ENCODE measurements at regions not wholly inside any gene's neighbourhood (a gene's known extent, or its start where the extent isn't known, plus 50 kb on each side); places are given as distances from the start of the nearest gene placed in this dataset.

DNA sequence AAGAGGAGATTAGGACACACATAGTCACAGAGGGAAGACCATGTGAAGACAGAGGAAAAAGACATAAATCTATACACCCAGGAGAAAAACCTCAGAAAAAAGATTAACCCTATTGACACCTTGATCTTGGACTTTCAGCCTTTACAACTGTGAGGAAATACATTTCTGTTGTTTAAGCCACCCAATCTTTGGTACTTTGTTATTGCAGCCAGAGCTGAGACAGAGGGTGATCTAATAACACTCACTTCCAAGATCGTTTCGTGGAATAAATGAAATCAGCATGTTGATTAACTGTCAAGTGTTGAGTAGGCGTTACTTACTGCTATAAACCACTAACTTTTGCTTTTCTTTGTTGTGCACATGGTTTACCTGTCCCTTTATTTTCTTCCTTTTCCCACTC, 361.2 kb upstream of the RIOK2 start:
- H3K4me3 ChIP-seq (ENCODE audit: low read depth in 1 of 3, low read length in 3 of 3) = no peak overlapping the region
- TF ChIP-seq NR2F2 (IDR thresholded peaks at IDR 0.05) (no peak), GABPA (IDR thresholded peaks at IDR 0.05 in 1 of 2, conservative IDR thresholded peaks at IDR 0.05 in 1 of 2) (no peak)
- TF ChIP-seq, protein P1, sequence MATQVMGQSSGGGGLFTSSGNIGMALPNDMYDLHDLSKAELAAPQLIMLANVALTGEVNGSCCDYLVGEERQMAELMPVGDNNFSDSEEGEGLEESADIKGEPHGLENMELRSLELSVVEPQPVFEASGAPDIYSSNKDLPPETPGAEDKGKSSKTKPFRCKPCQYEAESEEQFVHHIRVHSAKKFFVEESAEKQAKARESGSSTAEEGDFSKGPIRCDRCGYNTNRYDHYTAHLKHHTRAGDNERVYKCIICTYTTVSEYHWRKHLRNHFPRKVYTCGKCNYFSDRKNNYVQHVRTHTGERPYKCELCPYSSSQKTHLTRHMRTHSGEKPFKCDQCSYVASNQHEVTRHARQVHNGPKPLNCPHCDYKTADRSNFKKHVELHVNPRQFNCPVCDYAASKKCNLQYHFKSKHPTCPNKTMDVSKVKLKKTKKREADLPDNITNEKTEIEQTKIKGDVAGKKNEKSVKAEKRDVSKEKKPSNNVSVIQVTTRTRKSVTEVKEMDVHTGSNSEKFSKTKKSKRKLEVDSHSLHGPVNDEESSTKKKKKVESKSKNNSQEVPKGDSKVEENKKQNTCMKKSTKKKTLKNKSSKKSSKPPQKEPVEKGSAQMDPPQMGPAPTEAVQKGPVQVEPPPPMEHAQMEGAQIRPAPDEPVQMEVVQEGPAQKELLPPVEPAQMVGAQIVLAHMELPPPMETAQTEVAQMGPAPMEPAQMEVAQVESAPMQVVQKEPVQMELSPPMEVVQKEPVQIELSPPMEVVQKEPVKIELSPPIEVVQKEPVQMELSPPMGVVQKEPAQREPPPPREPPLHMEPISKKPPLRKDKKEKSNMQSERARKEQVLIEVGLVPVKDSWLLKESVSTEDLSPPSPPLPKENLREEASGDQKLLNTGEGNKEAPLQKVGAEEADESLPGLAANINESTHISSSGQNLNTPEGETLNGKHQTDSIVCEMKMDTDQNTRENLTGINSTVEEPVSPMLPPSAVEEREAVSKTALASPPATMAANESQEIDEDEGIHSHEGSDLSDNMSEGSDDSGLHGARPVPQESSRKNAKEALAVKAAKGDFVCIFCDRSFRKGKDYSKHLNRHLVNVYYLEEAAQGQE (IDR thresholded peaks at IDR 0.05) = no peak
- TF ChIP-seq, protein P2, sequence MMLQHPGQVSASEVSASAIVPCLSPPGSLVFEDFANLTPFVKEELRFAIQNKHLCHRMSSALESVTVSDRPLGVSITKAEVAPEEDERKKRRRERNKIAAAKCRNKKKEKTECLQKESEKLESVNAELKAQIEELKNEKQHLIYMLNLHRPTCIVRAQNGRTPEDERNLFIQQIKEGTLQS (IDR thresholded peaks at IDR 0.05) = no peak
- no peak overlapping the region for H3K27ac ChIP-seq (ENCODE audit: low read depth in 1 of 2, low read length in 2 of 2)
- no peaks in the 10 kb centered on the region for H3K36me3 ChIP-seq (ENCODE audit: control insufficient read depth in 4 of 4, insufficient read depth in 3 of 4, low read depth in 1 of 4, low read length in 3 of 4)
- 69% methylated on average over 3 of the region's 3 CpGs for WGBS
- H3K4me1 ChIP-seq (ENCODE audit: control insufficient read depth in 4 of 4, insufficient read depth in 4 of 4, low read length in 3 of 4) = no peaks in the 10 kb centered on the region
- DNase-seq (ENCODE audit: low spot score) = no peak
- no peaks in the 10 kb centered on the region for H3K27me3 ChIP-seq (ENCODE audit: control insufficient read depth in 4 of 4, insufficient read depth in 4 of 4, low read length in 3 of 4)
- no peak overlapping the region for H3K9ac ChIP-seq (ENCODE audit: low read depth in 1 of 2, low read length in 2 of 2)
- no peaks in the 10 kb centered on the region for H3K9me3 ChIP-seq (ENCODE audit: control insufficient read depth in 4 of 4, low read length in 3 of 4)

DNA sequence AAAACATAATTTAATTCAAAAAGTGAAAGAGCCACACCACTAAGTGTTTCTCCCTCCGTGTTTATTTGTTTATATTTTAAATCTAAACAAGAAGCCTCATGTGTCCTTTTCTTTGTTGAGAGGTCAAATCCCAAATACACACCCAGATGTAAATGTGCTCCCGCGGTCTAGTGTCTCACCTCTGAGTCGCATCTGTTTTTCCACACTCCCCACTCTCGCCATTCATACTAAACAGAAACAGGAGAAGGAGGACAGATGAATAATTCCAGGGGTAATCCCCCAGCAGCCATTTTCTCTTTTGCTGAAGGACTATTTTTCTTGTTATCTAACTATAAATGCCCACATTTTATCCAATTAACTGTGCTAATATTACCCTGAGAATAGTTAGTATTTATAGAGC, 361.6 kb upstream of the RIOK2 start:
- H3K9ac ChIP-seq (ENCODE audit: low read depth in 1 of 2, low read length in 2 of 2) = no peak overlapping the region
- H3K36me3 ChIP-seq (ENCODE audit: control insufficient read depth in 4 of 4, insufficient read depth in 3 of 4, low read depth in 1 of 4, low read length in 3 of 4) = no peaks in the 10 kb centered on the region
- DNase-seq (ENCODE audit: low spot score) = no peak
- H3K4me1 ChIP-seq (ENCODE audit: control insufficient read depth in 4 of 4, insufficient read depth in 4 of 4, low read length in 3 of 4) = no peaks in the 10 kb centered on the region
- no peaks in the 10 kb centered on the region for H3K9me3 ChIP-seq (ENCODE audit: control insufficient read depth in 4 of 4, low read length in 3 of 4)
- no peak overlapping the region for H3K4me3 ChIP-seq (ENCODE audit: low read depth in 1 of 3, low read length in 3 of 3)
- TF ChIP-seq GABPA (IDR thresholded peaks at IDR 0.05 in 1 of 2, conservative IDR thresholded peaks at IDR 0.05 in 1 of 2) (no peak), EGR1 (IDR thresholded peaks at IDR 0.05; ENCODE audit: low read depth in 2 of 2) (no peak), HNF4G (IDR thresholded peaks at IDR 0.05) (no peak), RAD21 (IDR thresholded peaks at IDR 0.05) (no peak), CTCF (IDR thresholded peaks at IDR 0.05; ENCODE audit: low read depth, low read length, missing input control) (no peak)
- TF ChIP-seq, protein P2 (IDR thresholded peaks at IDR 0.05) = no peak
- H3K27me3 ChIP-seq (ENCODE audit: control insufficient read depth in 4 of 4, insufficient read depth in 4 of 4, low read length in 3 of 4) = no peaks in the 10 kb centered on the region
- no peak overlapping the region for H3K27ac ChIP-seq (ENCODE audit: low read depth in 1 of 2, low read length in 2 of 2)
- WGBS = 66% methylated on average over 5 of the region's 5 CpGs

DNA sequence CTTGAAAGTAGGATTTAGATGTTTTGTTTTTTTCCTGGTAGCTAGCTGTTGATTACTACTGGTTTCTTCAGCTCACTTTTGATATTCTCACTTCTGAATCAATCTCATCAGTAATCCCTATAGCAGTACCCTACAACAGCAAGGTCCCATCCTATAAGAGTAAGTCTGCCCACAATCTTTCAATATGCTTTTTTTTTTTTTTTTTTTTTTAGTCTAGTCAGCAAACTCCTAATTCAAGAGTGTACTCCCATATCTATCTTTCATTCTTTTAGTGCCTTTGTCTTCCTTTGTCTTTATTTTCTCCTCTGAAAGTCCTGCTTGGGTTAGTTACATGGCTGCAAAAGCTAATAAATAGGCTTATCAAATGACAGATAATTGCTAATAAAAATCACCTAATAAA, 362.4 kb upstream of the RIOK2 start:
- H3K36me3 ChIP-seq (ENCODE audit: control insufficient read depth in 4 of 4, insufficient read depth in 3 of 4, low read depth in 1 of 4, low read length in 3 of 4) = no peaks in the 10 kb centered on the region
- DNase-seq (ENCODE audit: low spot score) = no peak
- H3K4me1 ChIP-seq (ENCODE audit: control insufficient read depth in 4 of 4, insufficient read depth in 4 of 4, low read length in 3 of 4) = no peaks in the 10 kb centered on the region
- H3K9ac ChIP-seq (ENCODE audit: low read depth in 1 of 2, low read length in 2 of 2) = no peak overlapping the region
- H3K9me3 ChIP-seq (ENCODE audit: control insufficient read depth in 4 of 4, low read length in 3 of 4) = no peaks in the 10 kb centered on the region
- no peak for TF ChIP-seq RAD21 (IDR thresholded peaks at IDR 0.05)
- no peak for TF ChIP-seq CTCF (IDR thresholded peaks at IDR 0.05; ENCODE audit: low read depth, low read length, missing input control)
- TF ChIP-seq SP1 (IDR thresholded peaks at IDR 0.05) = no peak
- TF ChIP-seq FOXA1 (IDR thresholded peaks at IDR 0.05) = no peak
- no peaks in the 10 kb centered on the region for H3K27me3 ChIP-seq (ENCODE audit: control insufficient read depth in 4 of 4, insufficient read depth in 4 of 4, low read length in 3 of 4)
- no peak overlapping the region for H3K4me3 ChIP-seq (ENCODE audit: low read depth in 1 of 3, low read length in 3 of 3)
- no peak overlapping the region for H3K27ac ChIP-seq (ENCODE audit: low read depth in 1 of 2, low read length in 2 of 2)

Data from liver (tissue), 8 donors.